Mesothelial cell of epicardium (in vitro differentiated cells): ENCODE measurements at regions not wholly inside any gene's neighbourhood (a gene's known extent, or its start where the extent isn't known, plus 50 kb on each side); places are given as distances from the start of the nearest gene placed in this dataset.

Source experiments
- DNase-seq, 2 experiments: peaks; one replicate each; pipeline ENCODE4 v3.0.0; 2021; ENCODE audit warnings: low spot score in 2 of 2; ENCODE audit not compliant: unreplicated experiment in 2 of 2
- H3K27ac Mint-ChIP-seq: 2 replicates; pipeline ENCODE4 v1.8.0; 2021; ENCODE audit warnings: mixed read lengths
- H3K27me3 Mint-ChIP-seq: 2 replicates; pipeline ENCODE4 v1.8.0; 2021; ENCODE audit warnings: low read depth, mixed read lengths
- H3K36me3 Mint-ChIP-seq: 2 replicates; pipeline ENCODE4 v1.8.0; 2021; ENCODE audit warnings: mixed read lengths
- H3K4me1 Mint-ChIP-seq: 2 replicates; pipeline ENCODE4 v1.8.0; 2021; ENCODE audit warnings: mixed read lengths
- H3K4me3 Mint-ChIP-seq: 2 replicates; pipeline ENCODE4 v1.8.0; 2021; ENCODE audit warnings: mild to moderate bottlenecking, moderate library complexity, mixed read lengths
- H3K9me3 Mint-ChIP-seq: 2 replicates; pipeline ENCODE4 v1.8.0; 2021; ENCODE audit warnings: mixed read lengths
- TF ChIP-seq, protein P1 (sequence below): fragments of 200-600 bp; sonication (generic); IDR thresholded peaks from one replicate; pipeline ENCODE4 v1.5.0; 2021; ENCODE audit warnings: antibody characterized with exemption; ENCODE audit not compliant: unreplicated experiment

DNA sequence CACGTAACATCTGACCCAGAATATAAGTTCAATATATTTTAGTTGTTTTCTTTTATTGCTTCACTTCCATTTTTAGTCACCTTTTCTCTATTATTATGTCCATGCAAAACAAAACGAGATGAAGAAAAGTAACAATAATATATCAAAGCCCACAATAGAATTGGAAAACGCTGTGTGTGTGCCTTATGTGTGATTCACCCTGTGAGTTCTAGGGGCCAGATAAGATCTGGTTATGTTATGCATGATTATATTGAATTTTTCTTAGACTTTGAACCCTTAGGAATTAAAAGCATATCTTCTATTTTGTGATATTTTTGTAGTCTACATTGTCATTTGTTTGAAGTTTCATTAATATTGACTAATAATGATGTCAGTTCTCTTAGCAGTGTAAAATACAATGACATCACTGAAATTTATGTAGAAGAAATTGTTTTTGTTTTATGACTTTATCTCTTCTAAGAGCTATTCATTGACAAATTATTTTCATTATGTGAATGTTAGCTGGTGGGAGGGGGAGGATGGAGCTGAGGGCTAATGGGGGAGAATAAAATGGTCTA, 243.6 kb downstream of the TFAP2B start:
- no peak for DNase-seq
- H3K9me3 Mint-ChIP-seq = peaks cover 14% of the 10 kb centered on the region
- no peak overlapping the region for H3K4me3 Mint-ChIP-seq
- no peak overlapping the region for H3K27ac Mint-ChIP-seq
- H3K36me3 Mint-ChIP-seq = no peaks in the 10 kb centered on the region
- TF ChIP-seq, protein P1, sequence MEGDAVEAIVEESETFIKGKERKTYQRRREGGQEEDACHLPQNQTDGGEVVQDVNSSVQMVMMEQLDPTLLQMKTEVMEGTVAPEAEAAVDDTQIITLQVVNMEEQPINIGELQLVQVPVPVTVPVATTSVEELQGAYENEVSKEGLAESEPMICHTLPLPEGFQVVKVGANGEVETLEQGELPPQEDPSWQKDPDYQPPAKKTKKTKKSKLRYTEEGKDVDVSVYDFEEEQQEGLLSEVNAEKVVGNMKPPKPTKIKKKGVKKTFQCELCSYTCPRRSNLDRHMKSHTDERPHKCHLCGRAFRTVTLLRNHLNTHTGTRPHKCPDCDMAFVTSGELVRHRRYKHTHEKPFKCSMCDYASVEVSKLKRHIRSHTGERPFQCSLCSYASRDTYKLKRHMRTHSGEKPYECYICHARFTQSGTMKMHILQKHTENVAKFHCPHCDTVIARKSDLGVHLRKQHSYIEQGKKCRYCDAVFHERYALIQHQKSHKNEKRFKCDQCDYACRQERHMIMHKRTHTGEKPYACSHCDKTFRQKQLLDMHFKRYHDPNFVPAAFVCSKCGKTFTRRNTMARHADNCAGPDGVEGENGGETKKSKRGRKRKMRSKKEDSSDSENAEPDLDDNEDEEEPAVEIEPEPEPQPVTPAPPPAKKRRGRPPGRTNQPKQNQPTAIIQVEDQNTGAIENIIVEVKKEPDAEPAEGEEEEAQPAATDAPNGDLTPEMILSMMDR = no peak
- peaks cover 14% of the 10 kb centered on the region for H3K4me1 Mint-ChIP-seq
- H3K27me3 Mint-ChIP-seq = no peaks in the 10 kb centered on the region

DNA sequence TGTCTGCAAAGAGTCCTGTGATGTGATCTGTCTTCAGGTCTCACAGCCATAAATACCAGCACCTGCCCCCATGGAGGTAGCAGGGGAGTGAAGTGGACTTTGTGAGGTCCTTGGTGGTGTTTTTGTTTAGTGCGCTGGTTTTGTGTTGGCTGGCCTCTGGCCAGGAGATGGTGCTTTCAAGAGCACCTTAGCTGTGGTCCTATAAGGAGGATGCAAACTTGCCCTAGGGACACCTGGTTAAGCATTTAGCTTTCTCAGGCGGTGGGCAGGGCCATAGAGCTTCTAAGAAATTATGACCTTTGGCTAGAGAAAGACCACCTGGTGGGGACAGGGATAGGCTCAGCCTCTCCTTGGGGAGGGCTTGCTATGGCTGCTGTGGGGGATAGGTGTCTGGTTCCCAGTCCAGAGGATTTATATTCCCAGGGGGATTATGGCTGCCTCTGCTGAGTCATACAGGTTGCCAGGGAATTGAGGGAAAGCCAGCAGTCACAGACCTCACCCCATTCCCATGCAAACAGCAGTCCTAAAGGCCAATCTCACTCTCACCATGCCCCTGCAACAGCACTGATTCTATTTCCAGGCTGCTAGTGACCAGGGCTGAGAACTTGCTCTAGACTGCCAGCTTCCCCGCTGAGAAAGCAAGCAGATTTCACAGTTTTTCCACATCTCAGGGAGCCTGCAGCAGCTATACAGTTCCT, 259.3 kb downstream of the TFAP2B start:
- Mint-ChIP-seq H3K36me3 (peaks cover 1% of the 10 kb centered on the region), H3K4me3 (no peak overlapping the region), H3K27ac (no peak overlapping the region), H3K4me1 (no peaks in the 10 kb centered on the region), H3K27me3 (no peaks in the 10 kb centered on the region), H3K9me3 (peaks cover 19% of the 10 kb centered on the region)
- DNase-seq = no peak
- TF ChIP-seq, protein P1 = no peak

DNA sequence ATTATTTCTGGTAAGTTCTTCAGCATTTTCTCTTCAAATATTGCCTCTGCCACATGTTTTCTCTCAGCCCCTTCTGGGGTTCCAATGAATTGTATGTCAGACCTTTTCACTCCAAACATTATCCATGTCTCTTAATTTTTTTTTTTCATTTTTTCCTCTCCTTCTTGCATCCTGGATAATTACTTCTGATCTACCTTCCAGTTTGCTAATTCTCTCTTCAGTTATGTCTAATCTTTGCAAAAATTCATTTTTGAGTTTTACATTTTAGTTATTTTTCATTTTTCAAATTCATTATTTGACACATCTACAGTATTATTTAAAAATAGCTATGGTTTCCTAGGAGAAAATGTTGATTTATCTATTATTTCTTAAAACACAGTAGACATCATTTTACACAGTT, 271.7 kb downstream of the TFAP2B start:
- no peak overlapping the region for H3K27ac Mint-ChIP-seq
- H3K27me3 Mint-ChIP-seq = no peaks in the 10 kb centered on the region
- TF ChIP-seq, protein P1 = no peak
- peaks cover 28% of the 10 kb centered on the region for H3K9me3 Mint-ChIP-seq
- no peak for DNase-seq
- H3K36me3 Mint-ChIP-seq = peaks cover 10% of the 10 kb centered on the region
- H3K4me3 Mint-ChIP-seq = no peak overlapping the region
- no peaks in the 10 kb centered on the region for H3K4me1 Mint-ChIP-seq

DNA sequence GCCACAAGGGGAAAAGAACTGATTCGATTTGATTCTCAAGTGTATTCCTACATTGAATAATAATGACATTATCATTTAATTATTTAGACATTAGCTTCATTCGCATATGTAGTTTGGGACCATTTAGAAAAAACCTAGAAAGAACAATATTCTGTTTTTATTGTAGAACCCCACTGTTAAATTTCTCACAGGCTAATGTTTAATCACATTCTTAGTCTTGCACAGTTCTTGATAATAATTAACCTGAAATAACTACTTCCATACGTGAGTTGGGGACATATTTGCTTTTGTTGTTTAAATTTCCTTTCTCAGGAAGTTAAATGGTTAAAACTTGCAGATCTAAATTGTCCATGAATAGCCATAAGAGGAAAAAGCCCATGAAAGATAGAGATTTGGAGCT, 275.2 kb downstream of the TFAP2B start:
- no peak overlapping the region for H3K27ac Mint-ChIP-seq
- H3K27me3 Mint-ChIP-seq = no peaks in the 10 kb centered on the region
- peaks cover 27% of the 10 kb centered on the region for H3K9me3 Mint-ChIP-seq
- TF ChIP-seq, protein P1 = no peak
- peaks cover 10% of the 10 kb centered on the region for H3K36me3 Mint-ChIP-seq
- DNase-seq = no peak
- no peak overlapping the region for H3K4me3 Mint-ChIP-seq
- no peaks in the 10 kb centered on the region for H3K4me1 Mint-ChIP-seq

DNA sequence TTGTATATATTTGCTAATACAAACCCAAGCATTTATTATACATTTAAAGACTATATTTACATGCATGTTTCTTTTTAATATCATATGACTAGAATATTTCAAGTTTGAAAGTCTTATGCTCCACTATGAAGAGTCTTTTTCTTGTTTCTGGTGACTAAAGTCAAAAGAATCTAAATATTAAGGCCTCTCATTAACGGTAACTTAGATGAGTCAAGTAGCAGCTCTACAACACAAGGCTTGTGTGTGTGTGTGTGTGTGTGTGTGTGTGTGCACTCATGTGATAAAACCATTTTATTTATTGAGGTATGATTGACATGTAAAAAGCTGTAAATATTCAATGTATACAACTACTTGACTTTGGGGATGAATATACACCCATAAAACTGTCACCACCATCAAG, 275.6 kb downstream of the TFAP2B start:
- no peaks in the 10 kb centered on the region for H3K27me3 Mint-ChIP-seq
- no peaks in the 10 kb centered on the region for H3K4me1 Mint-ChIP-seq
- H3K36me3 Mint-ChIP-seq = peaks cover 10% of the 10 kb centered on the region
- H3K27ac Mint-ChIP-seq = no peak overlapping the region
- no peak overlapping the region for H3K4me3 Mint-ChIP-seq
- peaks cover 23% of the 10 kb centered on the region for H3K9me3 Mint-ChIP-seq
- TF ChIP-seq, protein P1 = no peak
- no peak for DNase-seq
